RWPE1 (cell line): ENCODE measurements at regions not wholly inside any gene's neighbourhood (a gene's known extent, or its start where the extent isn't known, plus 50 kb on each side); places are given as distances from the start of the nearest gene placed in this dataset.

Experiments
- CTCF ChIA-PET: fragments of 350-600 bp; sonication (Branson Sonifier 250); formaldehyde crosslinking; extraction: SDS; loops from one replicate; lab custom pipeline; 2021; lab: Yijun Ruan, JAX
- POLR2A ChIA-PET: fragments of 400-600 bp; formaldehyde crosslinking; extraction: SDS; loops from one replicate; lab custom pipeline; 2020; ENCODE audit warnings: antibody characterized with exemption; ENCODE audit not compliant: low non-redundant PET; lab: Yijun Ruan, JAX
- DNase-seq: peaks from one replicate; pipeline ENCODE4 v3.0.0; 2012; ENCODE audit warnings: low spot score
- H3K27ac ChIP-seq: fragments of 450-650 bp; 2 replicates; pipeline ENCODE4 v1.5.1; 2017
- CTCF ChIP-seq: fragments of 450-650 bp; conservative IDR thresholded peaks from 2 replicates; pipeline ENCODE4 v1.5.1; 2017; ENCODE audit warnings: low read depth, mild to moderate bottlenecking

DNA sequence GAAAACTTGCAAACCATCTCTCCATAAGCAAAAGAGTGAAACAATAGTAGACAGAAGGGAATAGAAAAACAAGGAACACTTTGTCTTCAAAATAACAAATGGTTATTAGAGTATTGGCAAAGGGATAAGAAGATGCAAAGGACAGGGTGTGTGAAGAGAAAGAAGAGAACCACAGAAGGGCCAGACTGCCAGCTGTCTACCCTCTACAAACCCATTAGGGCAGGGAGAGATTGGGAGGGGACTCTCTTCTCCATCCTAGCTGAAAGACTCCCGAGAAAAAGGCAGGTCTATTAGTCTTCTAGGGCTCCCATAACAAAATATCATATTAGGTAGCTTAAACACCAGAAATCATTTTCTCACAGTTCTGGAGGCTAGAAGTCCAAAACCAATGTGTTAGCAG, 292.8 kb downstream of the PTBP2 start:
- ChIA-PET CTCF (no interaction called here), POLR2A (no interaction called here)
- TF ChIP-seq CTCF: no peak

DNA sequence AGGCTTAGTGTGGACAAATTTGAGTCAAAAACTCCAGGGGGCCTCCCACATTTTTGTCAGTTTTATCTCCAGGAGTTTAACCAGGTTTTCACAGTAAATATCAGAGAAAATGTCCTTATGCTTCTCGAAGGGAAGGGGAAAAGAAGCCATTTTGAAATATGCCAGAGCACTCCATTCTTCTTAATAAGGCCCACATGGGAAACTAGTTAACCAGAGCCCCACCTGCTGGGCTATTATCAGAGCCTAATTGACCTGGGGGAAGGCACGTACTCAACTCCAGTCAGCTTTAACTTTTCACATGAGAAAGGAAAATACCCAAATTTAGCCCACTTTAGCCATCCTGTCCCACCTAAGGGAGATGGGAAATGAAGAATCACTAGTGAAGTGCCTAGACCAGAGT, 296.3 kb downstream of the PTBP2 start:
- TF ChIP-seq CTCF: no peak
- DNase-seq: no peak
- CTCF ChIA-PET: no interaction called here
- no peak overlapping the region for H3K27ac ChIP-seq
- POLR2A ChIA-PET: no interaction called here

More for the DNA sequence above, 292.8 kb downstream of the PTBP2 start:
- no peak for DNase-seq
- H3K27ac ChIP-seq: no peak overlapping the region
